K562 (cell line): ENCODE measurements at regions not wholly inside any gene's neighbourhood (a gene's known extent, or its start where the extent isn't known, plus 50 kb on each side); places are given as distances from the start of the nearest gene placed in this dataset.

Experiments
- ATAC-seq: fragments of 200-7000 bp; cut with Tn5 transposase; 3 replicates; pipeline ENCODE4 v1.9.1; 2020; ENCODE audit warnings: moderate library complexity
- BruUV-seq: library from RNA; stranded (reverse); fragments of 400-500 nt; replicated peaks from 2 replicates; lab custom pipeline; 2021; lab: Mats Ljungman, UMichigan
- CTCF ChIA-PET: fragments of 300-600 bp; formaldehyde crosslinking; extraction: SDS; loops from one replicate; lab custom pipeline; 2021; ENCODE audit warnings: low intra/inter-chr PET ratio; lab: Yijun Ruan, JAX
- POLR2A ChIA-PET: fragments of 300-600, 350-650 bp; sonication (Branson Sonifier 250); formaldehyde crosslinking; extraction: SDS; loops from one replicate; lab custom pipeline; 2021; ENCODE audit warnings: antibody characterized with exemption, inconsistent platforms; lab: Yijun Ruan, JAX
- DNase-seq, 4 experiments: peaks; one replicate each; pipeline versions ENCODE4 v3.0.0 to v3.0.0-alpha.2; 2011 to 2018; ENCODE audit warnings: low spot score in 3 of 4, mixed read lengths in 3 of 4; ENCODE audit errors: extremely low read depth in 1 of 4
- FAIRE-seq: peaks from 2 replicates; lab custom pipeline; 2011; peaks lifted over from hg19 to GRCh38; lab: Jason Lieb, UNC
- H2AFZ ChIP-seq: 2 replicates; pipeline ENCODE4 v1.6.0; 2011; ENCODE audit warnings: low read depth, low read length, control low read depth, inconsistent platforms
- H3K27ac ChIP-seq: fragments of 200-600 bp; 3 replicates; pipeline ENCODE4 v1.8.0; 2011; ENCODE audit warnings: low read depth, mild to moderate bottlenecking, control low read depth, inconsistent platforms, low read length, moderate library complexity, mixed read lengths; ENCODE audit errors: extremely low read depth
- H3K27me3 ChIP-seq, 2 experiments: fragments of 300-600 bp in 1 of 2; 2 replicates in 1 of 2; 3 replicates in 1 of 2; pipeline versions ENCODE4 v1.6.0 to v1.8.0; 2011; ENCODE audit warnings: inconsistent platforms in 2 of 2, low read length in 2 of 2, mild to moderate bottlenecking in 1 of 2, mixed read lengths in 1 of 2, moderate library complexity in 1 of 2; ENCODE audit not compliant: control insufficient read depth in 2 of 2, insufficient read depth in 2 of 2
- H3K36me3 ChIP-seq: fragments of 300-600 bp; 3 replicates; pipeline ENCODE4 v1.8.0; 2011; ENCODE audit warnings: mild to moderate bottlenecking, low read length, inconsistent platforms; ENCODE audit not compliant: control insufficient read depth, insufficient read depth
- H3K4me1 ChIP-seq, 2 experiments: fragments of 200-600 bp in 1 of 2; replicated peaks in 1 of 2; 2 replicates in 1 of 2; 3 replicates in 1 of 2; pipeline versions ENCODE4 v1.5.1 to v1.8.0; 2011; ENCODE audit warnings: inconsistent platforms in 2 of 2, low read length in 2 of 2, mild to moderate bottlenecking in 1 of 2, mixed read lengths in 1 of 2, moderate library complexity in 1 of 2; ENCODE audit not compliant: control insufficient read depth in 2 of 2, insufficient read depth in 2 of 2
- H3K4me2 ChIP-seq: 2 replicates; pipeline ENCODE4 v1.6.1; 2011; ENCODE audit warnings: low read length, control low read depth, inconsistent platforms, mixed read lengths; ENCODE audit not compliant: insufficient read depth
- H3K4me3 ChIP-seq: fragments of 200-600 bp; sonication (generic), shearing (Covaris generic); 2 replicates; pipeline ENCODE4 v1.5.1; 2016; ENCODE audit warnings: control low read depth, inconsistent platforms
- H3K79me2 ChIP-seq: fragments of 200-600 bp; 3 replicates; pipeline ENCODE4 v1.8.0; 2011; ENCODE audit warnings: low read length, inconsistent platforms; ENCODE audit not compliant: control insufficient read depth, insufficient read depth
- H3K9ac ChIP-seq, 2 experiments: 2 replicates each; pipeline versions ENCODE4 v1.6.0 to v1.6.1; 2011; ENCODE audit warnings: low read depth in 2 of 2, low read length in 2 of 2, control low read depth in 1 of 2, inconsistent platforms in 1 of 2, mild to moderate bottlenecking in 1 of 2, mixed read lengths in 1 of 2; ENCODE audit not compliant: insufficient read depth in 1 of 2
- H3K9me1 ChIP-seq: one replicate; pipeline ENCODE4 v1.6.0; 2011; ENCODE audit warnings: inconsistent platforms, mild to moderate bottlenecking, low read length, moderate library complexity; ENCODE audit not compliant: control insufficient read depth, insufficient read depth
- H3K9me3 ChIP-seq: replicated peaks from 2 replicates; pipeline ENCODE4 v1.5.1; 2011; ENCODE audit warnings: low read depth, low read length, inconsistent platforms; ENCODE audit not compliant: control insufficient read depth, insufficient read depth
- H4K20me1 ChIP-seq: replicated peaks from 2 replicates; pipeline ENCODE4 v1.6.1; 2011; ENCODE audit warnings: low read length, inconsistent platforms, mixed read lengths; ENCODE audit not compliant: control insufficient read depth, insufficient read depth
- FOXA3 ChIP-seq, 2 experiments: fragments of 450-650 bp in 1 of 2; sonication (generic) in 1 of 2; formaldehyde crosslinking; IDR thresholded peaks in 1 of 2; conservative IDR thresholded peaks in 1 of 2; 2 replicates each; pipeline versions ENCODE4 v1.4.0 to v1.8.0; 2020 to 2022; ENCODE audit warnings: mild to moderate bottlenecking in 2 of 2, missing genetic modification reagents in 1 of 2
- FOXM1 ChIP-seq, 2 experiments: fragments of 450-650 bp in 1 of 2; sonication (generic) in 1 of 2; formaldehyde crosslinking in 1 of 2; IDR thresholded peaks; 2 replicates each; pipeline versions ENCODE4 v1.6.1 to v1.9.0; 2017 to 2022; ENCODE audit warnings: low read depth in 2 of 2, mild to moderate bottlenecking in 2 of 2, missing genetic modification reagents in 1 of 2, moderate library complexity in 1 of 2
- MAFG ChIP-seq: fragments of 450-650 bp; conservative IDR thresholded peaks from 2 replicates; pipeline ENCODE4 v1.6.1; 2016; ENCODE audit warnings: missing genetic modification characterization, missing compliant biosample characterization
- ZNF316 ChIP-seq: fragments of 450-650 bp; IDR thresholded peaks from 2 replicates; pipeline ENCODE4 v1.6.1; 2016
- WGBS: fragments of 100-300 bp; shearing (Covaris generic); methylation state at CpG from one replicate; pipeline ENCODE4 v1.1.6; 2016; ENCODE audit warnings: low coverage, mixed read lengths; ENCODE audit not compliant: insufficient coverage; ENCODE audit errors: missing lambda C conversion rate; 5-methylcytosine and 5-hydroxymethylcytosine counted together
- in situ Hi-C: fragments of 300-500 bp; cut with MboI; formaldehyde crosslinking; loops from 4 replicates; pipeline ENCODE4 v1.15.0; 2018; ENCODE audit warnings: inconsistent platforms, mixed read lengths
- intact Hi-C: fragments of 100-400 bp; cut with micrococcal nuclease; formaldehyde crosslinking; loops from 2 replicates; pipeline ENCODE4 v1.14.2; 2022
- TF ChIP-seq, protein P1 (sequence below): fragments of 250-450 bp; sonication (Bioruptor Pico); IDR thresholded peaks from 2 replicates; pipeline ENCODE4 v1.5.0; 2021; ENCODE audit warnings: mild to moderate bottlenecking, borderline replicate concordance

DNA sequence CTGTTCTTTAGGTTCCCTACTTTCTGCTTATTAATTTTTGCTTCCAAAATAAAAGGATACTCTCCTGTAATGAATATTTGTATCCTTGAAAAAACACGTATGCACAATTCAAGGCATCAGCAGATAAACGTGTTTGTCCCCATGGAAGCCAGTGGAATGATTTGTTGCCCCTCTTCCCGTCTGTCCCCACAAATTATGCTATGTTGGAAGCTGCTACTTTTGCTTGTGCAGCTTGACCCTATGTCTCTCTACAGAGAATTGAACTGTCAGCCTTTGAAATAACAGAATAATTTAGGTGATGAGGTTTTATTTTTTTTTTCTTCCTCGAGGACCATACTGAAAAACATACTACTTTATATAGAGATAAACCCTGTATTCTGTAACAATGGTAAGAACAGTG, 401.5 kb upstream of the GOLIM4 start (continued):
- TF ChIP-seq, protein P1, sequence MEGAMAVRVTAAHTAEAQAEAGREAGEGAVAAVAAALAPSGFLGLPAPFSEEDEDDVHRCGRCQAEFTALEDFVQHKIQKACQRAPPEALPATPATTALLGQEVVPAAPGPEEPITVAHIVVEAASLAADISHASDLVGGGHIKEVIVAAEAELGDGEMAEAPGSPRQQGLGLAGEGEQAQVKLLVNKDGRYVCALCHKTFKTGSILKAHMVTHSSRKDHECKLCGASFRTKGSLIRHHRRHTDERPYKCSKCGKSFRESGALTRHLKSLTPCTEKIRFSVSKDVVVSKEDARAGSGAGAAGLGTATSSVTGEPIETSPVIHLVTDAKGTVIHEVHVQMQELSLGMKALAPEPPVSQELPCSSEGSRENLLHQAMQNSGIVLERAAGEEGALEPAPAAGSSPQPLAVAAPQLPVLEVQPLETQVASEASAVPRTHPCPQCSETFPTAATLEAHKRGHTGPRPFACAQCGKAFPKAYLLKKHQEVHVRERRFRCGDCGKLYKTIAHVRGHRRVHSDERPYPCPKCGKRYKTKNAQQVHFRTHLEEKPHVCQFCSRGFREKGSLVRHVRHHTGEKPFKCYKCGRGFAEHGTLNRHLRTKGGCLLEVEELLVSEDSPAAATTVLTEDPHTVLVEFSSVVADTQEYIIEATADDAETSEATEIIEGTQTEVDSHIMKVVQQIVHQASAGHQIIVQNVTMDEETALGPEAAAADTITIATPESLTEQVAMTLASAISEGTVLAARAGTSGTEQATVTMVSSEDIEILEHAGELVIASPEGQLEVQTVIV (CRISPR knock-in tag) = no peak
- TF ChIP-seq FOXM1 (IDR thresholded peaks at IDR 0.05; ENCODE audit: low read depth) = no peak
- TF ChIP-seq FOXM1 (CRISPR knock-in tag; IDR thresholded peaks at IDR 0.05; ENCODE audit: low read depth) = no peak

- intact Hi-C loops (no loop called here), in situ Hi-C loops (no loop called here)
- no peak for FAIRE-seq
- no TSS peak for BruUV-seq
- Histone ChIP-seq H3K9me1 (no peaks in the 10 kb centered on the region), H3K4me3 (no peak overlapping the region), H3K4me2 (no peak overlapping the region), H3K36me3 (no peaks in the 10 kb centered on the region), H3K9me3 (0 out of 2 replicates have a peak, but pooled peaks cover 3% of the 10 kb centered on the region), H3K27me3 (no peaks in the 10 kb centered on the region), H4K20me1 (no peaks in the 10 kb centered on the region), H2AFZ (no peak overlapping the region), H3K4me1 (no peaks in the 10 kb centered on the region), H3K79me2 (no peaks in the 10 kb centered on the region), H3K27ac (no peak overlapping the region), H3K9ac (no peak overlapping the region)
- ChIA-PET CTCF (no interaction called here), POLR2A (no interaction called here)
- 3% methylated on average over 2 of the region's 2 CpGs for WGBS
- TF ChIP-seq FOXA3 (CRISPR knock-in tag; conservative IDR thresholded peaks at IDR 0.05 in 1 of 2, IDR thresholded peaks at IDR 0.05 in 1 of 2) (no peak), ZNF316 (peak; percentile 36; the same call in 1 of the 2 replicates), MAFG (0 out of 2 replicates have a peak, but pooled peaks have one; percentile 7)
- ATAC-seq = no peak
- no peak for DNase-seq
These were observed 400.2 kb upstream of the GOLIM4 start for GRCh38 chr3:168495932-168496331.
